ENCODE measurements at regions not wholly inside any gene's neighbourhood (a gene's known extent, or its start where the extent isn't known, plus 50 kb on each side); places are given as distances from the start of the nearest gene placed in this dataset.

DNA sequence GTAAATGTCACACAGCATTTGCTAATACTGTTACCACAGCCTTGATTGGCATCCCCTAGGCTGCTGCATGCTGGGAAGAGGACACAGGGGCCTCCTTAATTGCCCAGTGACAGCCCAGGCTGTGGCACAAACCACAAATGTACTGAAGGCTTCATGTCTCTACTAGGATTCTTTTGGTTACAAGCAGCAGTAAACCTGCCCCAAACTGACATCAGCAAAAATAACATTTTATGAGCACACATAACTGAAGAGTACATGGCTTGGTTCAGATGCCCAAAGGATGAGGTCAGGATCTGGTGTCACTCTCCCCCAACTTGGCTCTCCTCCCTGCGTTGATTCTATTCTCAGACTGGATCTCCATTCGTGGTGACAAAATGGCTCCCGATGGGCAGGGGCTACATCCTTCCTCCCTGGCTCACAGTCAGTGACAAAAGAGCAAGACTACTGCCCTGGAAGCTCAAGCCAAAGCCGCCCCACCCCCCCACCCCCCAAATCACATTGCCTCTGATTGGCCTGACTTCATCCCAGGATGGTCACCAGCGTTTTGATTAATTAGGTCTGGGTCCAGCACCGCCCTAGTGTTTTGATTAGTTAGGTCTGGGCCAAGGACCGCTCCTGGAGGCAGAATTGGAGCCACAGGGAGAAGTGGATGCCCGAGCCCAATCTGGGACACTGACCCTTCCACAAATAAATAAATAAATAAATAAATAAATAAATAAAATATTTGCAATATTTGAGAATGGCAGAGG, 180.5 kb upstream of the RBPJ start:
- DNase-seq (ENCODE audit: low spot score) = no peak

DNA sequence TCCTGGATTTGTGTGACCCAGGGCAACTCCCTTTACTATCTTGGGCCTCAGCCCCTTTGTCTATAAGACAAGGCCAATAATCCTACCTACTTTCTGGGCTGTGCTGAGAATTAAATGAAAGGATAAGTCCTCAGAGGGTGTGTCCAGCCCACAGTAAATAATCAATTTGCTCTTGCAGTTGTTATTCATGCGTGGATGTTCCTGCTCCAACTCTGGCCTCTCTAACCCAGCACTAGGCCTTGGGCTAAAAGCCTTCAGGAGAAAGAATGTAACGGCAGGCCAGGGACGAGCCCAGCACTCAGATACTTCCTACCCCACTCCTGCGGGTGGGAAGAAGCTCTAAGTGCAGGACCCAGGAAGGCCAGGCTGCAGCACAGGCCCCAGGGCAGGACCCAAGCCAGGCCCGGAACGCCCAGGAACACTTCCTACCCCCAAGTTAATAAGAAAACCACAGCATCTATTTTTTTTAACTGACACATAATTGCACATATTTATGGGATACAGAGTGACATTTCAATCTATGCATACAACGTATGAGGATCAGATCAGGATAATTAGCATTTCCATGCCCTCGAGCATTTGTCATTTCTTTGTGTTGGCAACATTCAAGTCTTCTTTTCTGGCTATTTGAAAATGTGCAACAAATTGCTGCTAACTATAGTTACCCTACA, 179.6 kb upstream of the RBPJ start:
- DNase-seq (ENCODE audit: low spot score) = no peak

GRCh38 chr4:26141911-26142638, 178.7 kb upstream of the RBPJ start:
- peak; percentile 65 for DNase-seq (ENCODE audit: low spot score)

DNA sequence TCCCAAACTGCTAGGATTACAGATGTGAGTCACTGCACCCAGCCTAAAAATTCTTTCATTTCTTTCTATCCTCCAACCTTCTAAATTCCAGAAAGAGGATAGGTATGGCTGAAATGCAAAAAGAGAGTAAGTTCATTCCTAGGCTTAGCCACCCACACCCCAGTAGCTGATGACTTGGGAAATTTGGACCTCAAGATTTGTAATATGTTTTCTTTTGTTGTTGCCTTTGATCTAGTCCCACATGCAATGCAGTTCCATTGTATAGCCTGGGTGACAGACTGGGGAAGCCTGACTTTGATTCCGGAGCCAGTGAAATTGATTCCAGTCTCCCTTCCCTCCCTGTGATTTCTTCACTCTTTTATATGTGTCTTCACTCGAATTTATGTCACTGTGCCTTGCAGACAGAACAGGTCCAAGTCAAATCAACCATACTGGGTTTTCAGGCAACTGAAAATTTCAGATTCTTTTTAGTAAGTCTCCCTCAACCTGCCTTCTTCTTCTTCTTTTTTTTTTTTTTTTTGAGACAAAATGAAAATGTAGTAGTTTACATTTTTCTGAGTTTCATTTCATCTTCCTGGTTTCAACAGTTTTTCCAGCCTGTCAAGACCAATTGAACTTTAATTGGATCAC, 176.2 kb upstream of the RBPJ start:
- no peak for DNase-seq (ENCODE audit: low spot score)

DNA sequence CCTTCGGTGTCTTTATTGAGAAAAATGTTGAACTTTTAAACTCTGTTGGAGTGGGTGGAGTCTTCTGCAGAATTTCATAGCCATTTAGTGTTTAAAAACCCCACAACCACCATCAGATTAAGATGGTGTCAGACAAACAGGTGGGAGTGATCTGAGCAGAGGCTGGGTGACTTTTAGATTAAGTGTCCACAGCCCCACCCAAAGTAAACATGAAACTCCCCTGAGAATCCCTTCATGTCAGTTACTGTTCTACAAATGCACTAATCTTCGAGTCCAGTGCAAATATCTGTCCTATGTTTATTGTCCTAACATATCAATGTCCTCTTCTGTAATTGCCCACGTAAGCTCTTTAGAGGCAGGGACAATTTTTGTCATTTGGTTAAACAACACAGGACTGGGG, 175.6 kb upstream of the RBPJ start:
- no peak for DNase-seq (ENCODE audit: low spot score)

DNA sequence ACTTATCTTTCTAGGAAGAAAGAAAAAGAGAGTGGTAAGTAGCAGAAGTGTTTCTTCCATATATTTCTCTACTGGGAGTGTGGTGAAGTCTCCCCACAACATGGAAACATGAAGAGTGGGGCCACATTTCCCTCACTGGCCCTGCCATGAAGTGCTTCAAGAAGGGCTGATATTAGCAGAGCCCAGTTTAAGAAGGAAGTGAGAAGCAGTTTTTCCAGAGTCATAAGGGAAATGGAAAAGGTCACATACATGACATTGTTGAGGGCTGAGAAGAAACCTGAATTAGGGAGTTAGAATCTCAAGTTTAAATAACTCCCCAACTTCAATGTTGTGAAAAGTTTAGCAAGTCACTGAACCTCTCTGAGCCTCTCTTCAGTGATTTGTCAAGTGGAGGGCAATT, 171.9 kb upstream of the RBPJ start:
- no peak for DNase-seq (ENCODE audit: low spot score)

DNA sequence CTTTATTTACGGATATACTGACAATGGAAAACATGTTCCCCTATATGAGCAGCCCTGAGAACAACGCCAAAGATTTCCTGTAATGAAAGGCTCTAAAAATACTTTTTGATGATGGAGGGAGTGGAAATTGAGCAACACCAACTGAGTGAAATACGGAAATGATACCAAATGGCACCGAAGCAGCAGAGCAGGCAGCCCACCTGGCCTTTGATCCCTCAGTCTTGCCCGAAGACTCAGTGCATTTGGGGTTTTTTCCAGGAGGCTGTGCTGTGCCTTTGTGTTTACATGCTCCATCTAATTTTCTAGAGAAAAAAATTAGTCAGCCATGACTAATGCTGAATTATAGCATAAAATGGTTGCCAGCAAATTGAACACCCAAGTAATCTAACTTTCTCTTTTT, 169.9 kb upstream of the RBPJ start:
- DNase-seq (ENCODE audit: low spot score) = no peak

GRCh38 chr4:26151615-26152014, 169.2 kb upstream of the RBPJ start:
- no peak for DNase-seq (ENCODE audit: low spot score)

- no peak for DNase-seq (ENCODE audit: low spot score)
Measured at GRCh38 chr4:26152056-26152455, 168.8 kb upstream of the RBPJ start.

- no peak for DNase-seq (ENCODE audit: low spot score)
Measured at GRCh38 chr4:26157541-26157940, 163.3 kb upstream of the RBPJ start.

- DNase-seq (ENCODE audit: low spot score) = no peak
Measured at GRCh38 chr4:26160591-26160990, 160.2 kb upstream of the RBPJ start.

DNA sequence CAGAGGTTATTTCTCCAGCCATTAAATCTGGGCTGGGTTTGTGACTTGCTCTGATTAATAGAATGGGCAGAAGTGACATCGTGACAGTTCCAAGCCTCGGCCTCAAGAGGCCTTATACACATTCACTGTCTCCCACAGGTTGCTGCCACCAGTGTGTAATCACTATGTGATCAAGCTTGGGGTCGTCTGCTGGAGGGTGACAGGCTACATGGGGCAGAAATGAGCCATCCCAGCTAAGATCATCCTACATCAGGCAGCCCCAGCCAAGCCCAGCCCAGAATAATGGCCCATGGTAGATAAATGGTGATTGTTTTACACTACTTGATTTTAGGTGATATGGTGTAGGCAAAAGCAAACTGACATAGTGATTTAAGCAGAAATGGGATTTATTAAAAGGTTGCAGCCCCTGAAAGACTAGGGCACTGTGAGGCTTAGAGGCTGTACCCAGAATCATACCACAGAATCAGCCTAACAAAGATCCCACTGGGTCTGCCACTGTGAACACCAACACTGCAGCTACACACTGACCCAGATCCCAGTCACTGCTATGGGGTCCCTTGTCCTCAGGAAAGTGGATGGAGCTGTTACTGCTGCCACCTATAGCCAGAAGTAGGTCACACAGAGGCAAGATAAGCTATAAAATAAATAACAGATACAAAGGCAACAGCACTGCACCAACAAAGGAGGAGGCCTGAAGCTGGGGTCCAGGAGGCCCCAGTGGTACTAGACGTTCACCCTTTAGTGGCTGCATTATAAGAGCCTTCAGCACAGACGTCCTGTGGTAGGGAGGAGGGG, 159.6 kb upstream of the RBPJ start:
- DNase-seq (ENCODE audit: low spot score) = no peak

GRCh38 chr4:26162101-26162500, 158.7 kb upstream of the RBPJ start:
- no peak for DNase-seq (ENCODE audit: low spot score)

- no peak for DNase-seq (ENCODE audit: low spot score)
Measured at GRCh38 chr4:26163425-26164362, 157.1 kb upstream of the RBPJ start.

DNA sequence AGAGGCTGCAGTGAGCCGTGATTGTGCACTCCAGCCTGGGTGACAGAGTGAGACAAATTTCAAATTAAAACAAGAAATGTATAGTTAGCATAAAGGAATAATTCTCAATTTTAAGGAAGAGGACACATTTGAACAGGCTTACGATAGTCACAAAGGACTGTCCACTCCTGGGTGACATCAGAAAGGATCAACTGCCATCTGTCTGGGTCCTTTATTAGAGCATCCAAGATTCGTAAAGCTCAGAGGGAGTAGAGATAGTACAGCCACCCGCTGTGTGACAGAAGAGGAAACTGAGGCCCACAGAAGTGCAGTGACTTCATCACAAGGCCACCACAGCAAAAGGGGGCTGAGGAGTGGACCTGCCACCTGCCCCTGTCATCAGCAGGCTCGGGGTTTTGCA, 149.3 kb upstream of the RBPJ start:
- DNase-seq (ENCODE audit: low spot score) = no peak

- DNase-seq (ENCODE audit: low spot score) = no peak
Measured at GRCh38 chr4:26171941-26172340, 148.9 kb upstream of the RBPJ start.

DNA sequence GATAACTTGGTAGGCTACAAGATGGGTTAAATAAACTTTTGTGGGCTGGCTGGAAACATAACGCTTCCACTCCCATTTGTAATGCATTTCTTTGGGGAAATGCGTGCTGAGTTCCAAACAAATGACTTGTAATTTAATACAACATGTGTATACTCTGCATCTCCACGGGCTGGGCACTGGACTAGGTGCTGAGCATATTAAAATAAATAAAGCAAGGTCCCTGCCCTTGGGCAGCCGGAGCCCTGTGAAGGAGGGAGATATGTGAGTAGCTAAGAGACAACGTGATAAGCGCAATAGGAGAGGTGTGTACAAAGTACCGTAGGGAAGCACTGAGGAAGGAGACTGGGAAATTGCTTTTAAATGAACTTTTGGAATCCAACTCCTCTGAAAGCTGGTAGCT, 147.2 kb upstream of the RBPJ start:
- no peak for DNase-seq (ENCODE audit: low spot score)

DNA sequence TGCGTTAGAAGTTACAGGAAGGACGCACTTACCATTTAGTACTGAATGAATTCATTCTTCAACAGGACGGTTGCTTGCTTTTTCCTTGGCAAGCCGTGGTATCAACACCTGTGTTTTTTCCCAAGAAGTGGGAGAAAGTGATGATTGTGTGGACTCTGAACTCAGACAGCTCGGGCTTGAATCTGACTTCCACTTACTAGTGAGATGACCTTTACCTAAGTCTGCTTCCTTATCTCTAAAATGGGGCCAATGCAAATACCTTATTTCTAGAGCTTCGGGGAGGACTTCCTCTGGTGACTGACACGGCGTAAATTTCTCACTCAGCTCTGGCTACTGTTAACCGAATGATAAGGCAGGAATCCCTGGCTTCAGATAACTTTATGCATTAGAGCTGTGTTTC, 146.8 kb upstream of the RBPJ start:
- DNase-seq (ENCODE audit: low spot score) = no peak

GRCh38 chr4:26175006-26175786, 145.6 kb upstream of the RBPJ start:
- no peak for DNase-seq (ENCODE audit: low spot score)

- DNase-seq (ENCODE audit: low spot score) = no peak
Measured at GRCh38 chr4:26175905-26176470, 144.8 kb upstream of the RBPJ start.

Measured in germinal center (tissue), 1 donor.